Hepatocyte (in vitro differentiated cells): ENCODE measurements at regions not wholly inside any gene's neighbourhood (a gene's known extent, or its start where the extent isn't known, plus 50 kb on each side); places are given as distances from the start of the nearest gene placed in this dataset.

ENCODE experiments used
- DNase-seq: peaks from one replicate; pipeline ENCODE4 v3.0.0-alpha.2; 2016; ENCODE audit warnings: low spot score
- H2AFZ ChIP-seq: fragments of 200-600 bp; sonication (generic); 2 replicates; pipeline ENCODE4 v1.6.0; 2016; ENCODE audit warnings: antibody characterized with exemption, mild to moderate bottlenecking
- H3K27ac ChIP-seq: fragments of 200-600 bp; sonication (generic); 2 replicates; pipeline ENCODE4 v1.5.1; 2016; ENCODE audit warnings: mild to moderate bottlenecking
- H3K27me3 ChIP-seq: fragments of 200-600 bp; sonication (generic); 2 replicates; pipeline ENCODE4 v1.6.1; 2016
- H3K36me3 ChIP-seq: fragments of 200-600 bp; sonication (generic); replicated peaks from 2 replicates; pipeline ENCODE4 v1.5.1; 2016; ENCODE audit warnings: low read depth; ENCODE audit not compliant: insufficient read depth
- H3K4me1 ChIP-seq: fragments of 200-600 bp; sonication (generic); 2 replicates; pipeline ENCODE4 v1.5.1; 2016; ENCODE audit warnings: mild to moderate bottlenecking, moderate library complexity; ENCODE audit not compliant: insufficient read depth
- H3K4me2 ChIP-seq: fragments of 200-600 bp; sonication (generic); 2 replicates; pipeline ENCODE4 v1.6.0; 2016
- H3K4me3 ChIP-seq: fragments of 200-600 bp; sonication (generic); 2 replicates; pipeline ENCODE4 v1.5.1; 2016; ENCODE audit warnings: mild to moderate bottlenecking
- H3K79me2 ChIP-seq: fragments of 200-600 bp; sonication (generic); 2 replicates; pipeline ENCODE4 v1.6.0; 2017; ENCODE audit warnings: mild to moderate bottlenecking
- H3K9me2 ChIP-seq: fragments of 200-600 bp; sonication (generic); replicated peaks from 2 replicates; pipeline ENCODE4 v1.6.0; 2017; ENCODE audit warnings: mild to moderate bottlenecking; ENCODE audit not compliant: insufficient read depth
- H3K9me3 ChIP-seq: fragments of 200-600 bp; sonication (generic); 2 replicates; pipeline ENCODE4 v1.5.1; 2016; ENCODE audit warnings: low read depth, mild to moderate bottlenecking
- H4K20me1 ChIP-seq: fragments of 200-600 bp; sonication (generic); 2 replicates; pipeline ENCODE4 v1.6.0; 2016; ENCODE audit warnings: mild to moderate bottlenecking; ENCODE audit not compliant: insufficient read depth, poor library complexity, severe bottlenecking
- CTCF ChIP-seq: fragments of 200-600 bp; sonication (generic); IDR thresholded peaks from 2 replicates; pipeline ENCODE4 v1.5.1; 2016; ENCODE audit warnings: antibody characterized with exemption, mild to moderate bottlenecking; ENCODE audit not compliant: poor library complexity
- EZH2 ChIP-seq: fragments of 200-600 bp; sonication (generic); IDR thresholded peaks from 2 replicates; pipeline ENCODE4 v1.6.1; 2016; ENCODE audit warnings: antibody characterized with exemption, mild to moderate bottlenecking, borderline replicate concordance
- EZH2phosphoT487 ChIP-seq: fragments of 200-600 bp; sonication (generic); IDR thresholded peaks from one replicate; pipeline ENCODE4 v1.6.1; 2018; ENCODE audit warnings: antibody characterized with exemption, mild to moderate bottlenecking, low read depth, moderate library complexity; ENCODE audit not compliant: unreplicated experiment, severe bottlenecking
- WGBS: methylation state at CpG from one replicate; pipeline ENCODE4 v1.1.6; 2016; ENCODE audit warnings: low lambda C conversion rate; ENCODE audit errors: missing lambda C conversion rate; 5-methylcytosine and 5-hydroxymethylcytosine counted together

GRCh38 chr9:32723789-32724325 lies 59.5 kb upstream of the TMEM215 start:
- Histone ChIP-seq H3K4me3 (no peak overlapping the region), H3K36me3 (no peaks in the 10 kb centered on the region), H3K4me2 (no peak overlapping the region), H2AFZ (no peak overlapping the region), H3K27ac (no peak overlapping the region), H3K9me2 (no peaks in the 10 kb centered on the region), H3K4me1 (no peaks in the 10 kb centered on the region), H3K79me2 (no peaks in the 10 kb centered on the region), H3K27me3 (no peaks in the 10 kb centered on the region), H4K20me1 (no peaks in the 10 kb centered on the region), H3K9me3 (no peaks in the 10 kb centered on the region)
- TF ChIP-seq CTCF (no peak), EZH2phosphoT487 (no peak), EZH2 (no peak)
- DNase-seq: no peak
- 80% methylated on average over 5 of the region's 5 CpGs for WGBS

GRCh38 chr9:32725066-32725860 lies 58.1 kb upstream of the TMEM215 start:
- Histone ChIP-seq H3K9me3 (no peaks in the 10 kb centered on the region), H2AFZ (no peak overlapping the region), H3K79me2 (no peaks in the 10 kb centered on the region), H3K4me1 (no peaks in the 10 kb centered on the region), H3K4me3 (no peak overlapping the region), H3K9me2 (no peaks in the 10 kb centered on the region), H3K27ac (no peak overlapping the region), H3K36me3 (no peaks in the 10 kb centered on the region), H3K27me3 (no peaks in the 10 kb centered on the region), H4K20me1 (no peaks in the 10 kb centered on the region), H3K4me2 (no peak overlapping the region)
- DNase-seq: no peak
- TF ChIP-seq EZH2 (no peak), CTCF (no peak), EZH2phosphoT487 (no peak)
- whole genome bisulfite sequencing: 79% methylated on average over 7 of the region's 7 CpGs

GRCh38 chr9:32728181-32728580 lies 55.2 kb upstream of the TMEM215 start:
- TF ChIP-seq EZH2 (no peak), EZH2phosphoT487 (no peak), CTCF (no peak)
- WGBS: 90% methylated on average over 3 of the region's 3 CpGs
- Histone ChIP-seq H3K27me3 (no peaks in the 10 kb centered on the region), H3K36me3 (no peaks in the 10 kb centered on the region), H3K9me2 (no peaks in the 10 kb centered on the region), H3K9me3 (no peaks in the 10 kb centered on the region), H3K79me2 (no peaks in the 10 kb centered on the region), H3K27ac (no peak overlapping the region), H4K20me1 (no peaks in the 10 kb centered on the region), H3K4me2 (no peak overlapping the region), H2AFZ (no peak overlapping the region), H3K4me3 (no peak overlapping the region), H3K4me1 (no peaks in the 10 kb centered on the region)
- DNase-seq: no peak
